NCI-H510A (cell line): ENCODE measurements at regions not wholly inside any gene's neighbourhood (a gene's known extent, or its start where the extent isn't known, plus 50 kb on each side); places are given as distances from the start of the nearest gene placed in this dataset.

Source experiments
- DNase-seq: peaks from one replicate; lab custom pipeline; 2025; lab: John Stamatoyannopoulos, UW

DNA sequence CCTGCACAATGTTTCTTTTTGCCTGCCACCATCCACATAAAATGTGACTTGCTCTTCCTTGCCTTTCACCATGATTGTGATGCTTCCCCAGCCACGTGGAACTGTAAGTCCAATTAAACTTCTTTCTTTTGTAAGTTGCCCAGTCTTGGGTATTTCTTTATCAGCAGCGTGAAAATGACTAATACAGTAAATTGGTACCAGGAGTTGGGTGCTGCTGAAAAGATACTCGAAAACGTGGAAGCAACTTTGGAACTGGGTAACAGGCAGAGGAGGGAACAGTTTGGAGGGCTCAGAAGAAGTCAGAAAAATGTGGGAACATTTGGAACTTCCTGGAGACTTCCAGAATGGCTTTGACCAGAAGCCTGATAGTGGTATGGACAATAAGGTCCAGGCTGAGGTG is 425.3 kb downstream of the GPATCH2 start:
- no peak for DNase-seq

DNA sequence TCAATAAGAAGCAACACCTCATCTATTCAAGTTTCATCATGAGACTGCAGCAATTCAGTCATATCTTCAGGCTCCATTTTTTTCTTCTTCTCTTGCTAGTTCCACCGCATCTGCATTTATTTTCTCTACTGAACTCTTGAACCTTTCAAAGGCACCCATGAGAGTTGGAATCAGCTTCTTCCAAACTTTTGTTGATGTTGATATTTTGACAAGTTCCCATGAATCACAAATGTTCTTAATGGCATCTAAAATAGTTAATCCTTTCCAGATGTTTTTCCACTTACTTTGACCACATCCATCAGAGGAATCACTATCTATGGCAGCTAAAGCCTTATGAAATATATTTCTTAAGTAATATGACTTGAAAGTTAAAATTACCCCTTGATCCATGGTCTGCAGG is 434.3 kb downstream of the GPATCH2 start:
- no peak for DNase-seq

DNA sequence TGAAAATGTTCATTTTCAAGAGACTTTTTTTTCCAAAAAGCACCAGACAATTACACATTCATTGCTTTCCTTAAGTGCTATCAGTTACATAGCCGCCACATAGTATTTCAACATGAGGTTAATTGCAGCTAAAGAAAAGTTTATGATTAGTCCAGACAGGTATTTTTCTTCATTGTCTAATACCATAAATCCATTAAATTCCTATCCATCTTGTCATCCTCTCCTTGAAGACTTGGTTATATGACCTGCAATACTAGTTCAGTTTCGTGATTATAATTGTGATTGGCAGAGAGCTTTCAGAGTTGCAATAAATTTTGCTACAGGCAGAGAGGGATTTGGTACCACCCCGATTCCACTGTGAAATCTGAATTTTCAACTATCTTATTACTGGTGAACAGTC is 437.7 kb downstream of the GPATCH2 start:
- DNase-seq, result no peak

DNA sequence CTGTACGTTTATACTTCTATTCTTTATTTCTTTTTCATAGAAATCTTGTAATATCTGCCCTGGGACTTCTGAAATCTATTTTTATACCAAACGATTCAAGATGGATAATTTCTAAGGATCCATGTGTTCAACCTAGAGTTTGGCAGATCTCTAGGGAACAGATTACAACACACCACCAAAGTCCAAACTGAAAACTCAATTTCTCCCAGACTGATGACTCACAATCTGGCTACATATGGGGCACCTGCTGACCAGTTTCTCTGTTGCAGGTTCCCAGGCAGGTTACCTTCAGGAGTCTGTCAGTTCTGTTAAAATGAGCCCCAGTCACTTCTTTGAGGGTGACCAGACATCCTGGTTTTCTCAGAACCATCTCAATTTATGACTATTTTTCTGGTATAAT is 439.4 kb downstream of the GPATCH2 start:
- no peak for DNase-seq

DNA sequence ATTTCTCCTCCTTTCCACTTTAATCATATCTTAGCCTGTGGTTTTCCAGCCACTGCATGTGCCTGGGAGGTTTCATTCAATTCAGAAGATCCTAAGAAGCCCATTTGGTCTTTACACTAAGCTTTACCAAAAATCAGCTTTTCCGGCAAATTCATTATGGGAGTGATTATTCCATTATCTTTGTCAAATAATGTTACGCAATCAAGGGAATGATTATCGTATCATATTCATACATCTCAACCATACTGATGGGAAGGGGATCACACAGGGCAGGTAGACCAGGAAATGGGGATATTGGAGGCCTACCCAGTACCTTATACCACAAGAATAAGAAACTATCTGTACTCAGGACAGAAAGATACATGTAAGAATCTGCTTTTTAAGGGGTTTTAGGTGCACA is 440.5 kb downstream of the GPATCH2 start:
- DNase-seq, result no peak

DNA sequence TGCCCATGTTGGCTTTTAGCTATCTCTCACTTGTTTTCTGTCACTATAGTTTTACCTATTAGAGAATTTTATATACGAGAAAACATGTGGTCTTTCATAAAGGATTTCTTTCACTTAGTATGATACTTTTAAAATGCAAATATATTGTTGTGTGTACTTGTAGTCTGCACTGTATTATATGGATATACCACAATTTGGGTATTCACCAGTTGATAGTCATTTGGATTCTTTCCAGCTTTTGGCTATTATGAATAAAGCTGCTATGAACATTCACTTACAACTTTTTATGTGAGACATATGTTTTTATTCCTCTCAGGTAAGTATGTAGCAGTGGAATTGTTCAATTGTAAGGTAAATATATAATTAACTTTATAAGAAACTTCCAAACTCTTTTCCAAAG is 441.5 kb downstream of the GPATCH2 start:
- no peak for DNase-seq

DNA sequence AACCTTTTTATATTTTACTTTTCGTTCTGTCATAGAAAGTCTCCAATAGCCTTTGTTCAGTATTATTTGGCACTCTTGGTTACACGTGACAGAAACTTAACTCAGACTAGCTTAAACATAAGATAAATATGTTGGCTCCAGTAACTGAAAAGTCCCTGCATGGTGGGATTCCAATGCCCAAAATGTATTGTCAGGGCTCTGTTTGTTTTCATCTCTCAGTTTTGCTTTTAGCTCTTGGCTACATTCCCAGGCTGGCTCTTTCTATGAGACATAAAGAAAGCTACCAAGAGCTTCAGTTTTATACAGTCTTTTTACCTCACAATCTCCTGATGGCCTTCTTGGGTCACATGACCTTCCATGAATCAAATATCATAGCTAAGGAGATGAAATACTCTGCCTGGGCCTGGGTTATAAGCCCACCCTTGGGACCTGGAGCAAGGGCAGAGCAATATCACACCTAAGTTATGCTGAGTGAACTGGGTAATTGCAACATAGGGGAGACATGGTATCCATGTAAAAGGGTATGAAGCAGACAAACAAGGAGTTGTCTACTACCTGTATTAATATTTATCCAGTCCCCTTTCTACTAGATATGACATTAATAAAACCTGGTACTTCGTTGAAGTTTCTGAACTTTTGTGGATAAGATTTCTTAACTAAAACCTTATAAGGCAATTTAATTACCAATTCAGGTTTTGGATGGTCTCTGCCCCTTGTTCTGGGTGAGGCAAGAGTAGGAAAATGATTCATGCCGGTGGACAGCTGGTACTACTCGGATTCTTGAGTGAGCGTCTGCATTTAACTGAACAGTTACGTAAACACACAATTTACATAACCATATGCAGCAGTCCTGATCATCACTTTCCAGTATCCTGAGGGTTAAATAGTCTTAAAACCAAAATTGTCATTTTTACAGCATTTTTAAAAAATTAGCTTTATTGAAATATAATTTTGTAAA is 442.3 kb downstream of the GPATCH2 start:
- DNase-seq, result no peak

DNA sequence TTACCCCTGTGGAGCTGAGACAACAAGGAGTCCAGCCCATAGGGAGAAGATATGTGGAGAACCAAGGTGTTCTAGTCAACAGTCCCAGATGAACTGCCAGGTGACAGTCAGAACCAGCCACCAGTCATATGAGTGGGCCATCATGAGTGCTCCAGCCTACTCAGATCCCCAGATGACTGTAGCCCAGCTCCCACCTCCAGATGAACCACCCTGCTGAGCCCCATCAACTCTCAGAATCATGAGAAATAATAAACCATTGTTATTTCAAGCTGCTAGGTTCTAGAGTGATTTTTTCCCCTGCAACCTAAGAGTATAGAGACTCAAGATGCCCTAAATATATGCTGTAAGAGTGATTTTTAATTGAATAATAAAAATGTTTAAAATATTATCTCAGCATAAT is 444.2 kb downstream of the GPATCH2 start:
- DNase-seq, result no peak

DNA sequence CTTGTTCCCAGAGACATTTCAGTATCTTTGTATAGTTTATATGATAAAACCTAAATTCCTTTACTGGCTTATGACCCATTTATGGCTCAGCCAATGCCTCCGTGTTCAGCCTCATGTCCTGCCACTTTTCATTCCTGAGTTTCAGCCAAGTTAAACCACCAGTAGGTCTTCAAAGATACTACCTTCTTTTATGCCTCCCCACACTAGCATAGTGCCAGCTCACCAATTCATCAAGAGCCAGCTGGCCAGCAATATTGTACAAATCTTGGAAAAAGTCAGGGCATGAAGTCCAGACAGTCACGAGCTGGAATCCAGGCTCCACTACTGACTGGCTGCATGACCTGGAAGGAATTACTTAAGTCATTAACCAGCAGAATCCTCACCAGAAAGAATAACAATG is 446.0 kb downstream of the GPATCH2 start:
- DNase-seq, result no peak

DNA sequence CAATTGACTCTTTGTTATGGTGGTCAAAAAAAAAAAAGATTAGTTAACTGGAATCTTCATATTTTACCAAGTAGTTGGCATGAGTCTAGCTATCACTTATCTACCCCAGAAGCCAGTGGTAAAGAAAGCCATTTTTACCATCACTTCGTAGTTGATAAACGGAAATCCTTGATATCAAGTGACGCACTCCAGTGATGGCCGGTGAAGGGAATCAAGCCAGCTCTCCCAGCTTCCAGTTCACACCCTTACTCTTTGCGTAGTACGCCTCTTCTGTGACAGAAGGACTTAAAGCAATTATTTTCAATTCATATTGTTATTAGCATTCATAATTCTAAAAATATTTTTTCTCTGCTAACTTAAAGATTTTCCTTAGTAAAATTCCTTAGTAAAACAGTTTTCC is 447.9 kb downstream of the GPATCH2 start:
- DNase-seq, result no peak

DNA sequence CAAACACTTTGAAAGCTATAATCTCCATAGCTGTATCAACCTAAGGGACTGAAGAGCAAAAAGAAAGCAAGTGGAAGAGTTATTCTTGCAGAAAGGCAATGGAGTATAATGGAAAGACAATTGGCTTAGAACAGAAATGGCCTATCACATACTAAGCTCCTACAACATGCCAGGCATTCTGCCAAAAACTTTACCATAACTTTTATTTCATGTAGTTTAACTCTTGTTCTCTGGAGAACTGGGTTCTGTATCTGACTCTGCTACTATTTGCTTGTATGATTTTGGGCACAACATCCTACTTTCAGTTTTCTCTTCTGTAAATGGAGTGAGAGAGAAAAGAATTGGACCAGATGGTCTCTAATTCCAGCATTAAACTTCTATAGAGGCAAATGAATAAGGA is 449.1 kb downstream of the GPATCH2 start:
- DNase-seq, result no peak

DNA sequence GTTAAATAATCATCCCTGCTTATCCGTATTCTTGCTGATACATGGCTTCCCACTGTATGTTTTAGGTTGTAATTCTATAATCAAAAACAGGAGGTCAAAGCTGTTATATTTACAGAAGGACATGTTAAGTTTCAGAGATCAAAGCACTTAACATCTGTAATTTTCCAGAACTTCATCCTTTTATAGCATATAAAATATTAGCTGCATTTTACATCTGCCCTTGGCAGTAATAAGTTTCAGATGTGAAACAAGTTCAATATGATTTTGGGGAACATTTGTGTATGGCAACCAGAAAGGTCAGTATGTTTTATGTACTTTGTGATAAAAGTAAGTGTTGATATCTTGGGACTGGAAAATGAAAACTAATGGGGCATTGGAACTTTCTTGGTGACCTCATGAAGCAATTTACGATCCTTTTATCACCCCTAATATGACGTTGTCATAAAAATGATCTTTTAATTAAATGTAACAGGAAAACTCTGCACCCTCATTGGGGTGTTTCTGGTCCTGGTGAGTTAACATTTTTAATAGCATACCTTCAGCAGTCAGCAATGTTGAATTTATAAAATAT is 449.6 kb downstream of the GPATCH2 start:
- DNase-seq, result no peak

DNA sequence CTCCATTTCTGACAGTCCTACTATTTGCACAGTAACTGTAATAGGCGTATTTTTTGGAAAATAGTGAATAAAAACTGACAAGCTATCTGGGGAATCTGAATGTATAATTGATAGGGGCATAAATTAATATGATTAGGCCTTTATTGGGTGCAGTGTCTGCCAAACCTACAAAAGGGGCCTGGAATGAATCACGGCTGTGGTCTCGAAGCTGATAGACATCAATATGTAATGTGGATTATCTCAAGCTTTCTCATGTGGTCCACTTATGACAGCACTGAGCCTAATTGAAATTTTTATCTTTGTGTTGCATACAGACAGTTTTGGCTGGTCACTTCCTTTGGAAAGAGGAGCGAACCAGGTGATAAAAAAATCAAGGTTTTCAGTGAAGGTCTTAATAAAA is 450.4 kb downstream of the GPATCH2 start:
- DNase-seq, result no peak

DNA sequence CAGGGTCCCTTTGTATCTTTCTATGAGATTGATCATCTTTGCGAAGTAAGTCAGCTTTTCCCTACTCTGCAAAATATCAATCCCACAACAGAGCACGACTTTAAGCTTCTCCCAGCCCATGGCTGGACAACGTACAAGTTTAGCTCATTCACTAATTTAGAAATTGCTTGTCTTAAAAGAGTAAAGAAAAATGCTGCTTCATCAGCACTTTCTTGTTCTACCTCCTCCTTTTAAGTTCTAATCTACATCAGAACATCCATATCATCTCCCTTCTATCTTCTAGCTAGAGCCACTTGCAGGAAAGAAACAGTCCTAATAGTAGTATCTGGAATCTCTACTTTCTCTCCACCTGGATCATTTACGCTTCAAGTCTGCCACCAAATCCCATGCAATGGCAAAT is 441.2 kb upstream of the ESRRG start:
- no peak for DNase-seq

DNA sequence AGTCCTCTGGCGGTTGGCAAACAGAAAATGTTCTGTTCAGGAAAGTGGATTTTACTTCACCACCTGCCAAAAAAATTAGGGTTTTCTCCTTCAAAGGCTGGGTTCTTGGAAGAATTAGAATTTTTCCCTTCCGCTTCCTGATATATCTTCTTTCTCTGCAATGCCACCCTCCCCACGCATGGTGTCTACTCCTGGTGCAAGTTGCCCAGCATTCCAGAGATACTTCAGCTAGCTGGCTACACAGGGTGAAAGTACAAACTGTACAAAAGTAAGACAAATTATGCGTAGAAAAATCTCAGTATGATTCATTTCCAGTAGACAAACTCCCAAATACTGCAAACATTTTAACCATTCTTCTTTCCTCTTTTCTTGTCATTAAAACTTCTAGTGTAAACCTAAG is 430.1 kb upstream of the ESRRG start:
- no peak for DNase-seq

DNA sequence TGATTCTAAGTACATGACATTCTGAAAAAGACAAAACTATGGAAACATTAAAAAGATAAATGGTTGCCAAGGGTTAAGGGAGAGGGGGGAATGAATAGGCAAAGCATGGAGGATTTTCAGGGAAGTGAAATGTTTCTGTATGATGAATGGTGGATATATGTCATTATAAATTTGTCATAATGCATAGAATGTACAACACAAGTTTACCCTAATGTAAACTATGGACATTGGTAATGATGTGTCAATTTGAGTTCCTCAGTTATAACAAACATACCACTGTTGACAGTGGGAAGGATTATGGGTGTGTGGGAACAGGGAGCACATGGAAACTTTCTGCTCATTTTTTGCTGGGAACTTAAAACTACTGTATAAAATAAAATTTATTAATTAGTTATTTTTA is 427.1 kb upstream of the ESRRG start:
- no peak for DNase-seq

DNA sequence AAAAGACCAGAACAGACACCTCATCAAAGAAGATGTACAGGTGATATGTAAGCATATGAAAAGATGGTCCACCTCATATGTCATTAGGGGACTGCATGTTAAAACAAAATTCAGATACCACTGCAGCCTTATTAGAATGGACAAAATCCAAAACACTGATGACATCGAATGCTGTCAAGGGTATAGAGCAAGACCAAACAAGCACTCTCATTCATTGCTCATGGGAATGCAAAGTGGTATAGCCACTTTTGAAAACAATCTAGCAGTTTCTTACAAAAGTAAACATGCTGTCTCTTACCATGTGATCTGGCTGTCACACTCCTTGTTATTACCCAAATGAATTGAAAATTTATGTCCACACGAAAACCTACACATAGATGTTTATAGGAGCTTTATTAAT is 426.6 kb upstream of the ESRRG start:
- DNase-seq, result no peak

DNA sequence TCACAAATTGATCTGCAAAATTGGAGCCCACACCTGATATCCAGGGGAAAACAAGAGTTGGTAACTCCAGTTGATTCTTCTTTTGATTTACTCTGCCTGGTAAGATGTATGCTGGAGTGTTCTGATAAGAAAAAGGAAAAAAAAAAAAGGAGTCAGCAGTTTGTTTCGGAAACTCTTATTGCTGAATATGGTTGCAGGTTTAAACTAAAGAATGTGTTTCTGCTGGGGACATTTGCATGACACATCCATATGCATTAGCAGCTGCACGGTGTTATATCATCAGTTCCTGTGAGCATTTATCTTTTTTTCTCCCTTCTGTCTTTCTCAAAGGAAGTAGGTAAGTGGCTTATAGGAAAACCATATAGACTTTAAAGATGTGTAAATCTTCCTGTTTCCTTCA is 418.5 kb upstream of the ESRRG start:
- DNase-seq, result no peak

DNA sequence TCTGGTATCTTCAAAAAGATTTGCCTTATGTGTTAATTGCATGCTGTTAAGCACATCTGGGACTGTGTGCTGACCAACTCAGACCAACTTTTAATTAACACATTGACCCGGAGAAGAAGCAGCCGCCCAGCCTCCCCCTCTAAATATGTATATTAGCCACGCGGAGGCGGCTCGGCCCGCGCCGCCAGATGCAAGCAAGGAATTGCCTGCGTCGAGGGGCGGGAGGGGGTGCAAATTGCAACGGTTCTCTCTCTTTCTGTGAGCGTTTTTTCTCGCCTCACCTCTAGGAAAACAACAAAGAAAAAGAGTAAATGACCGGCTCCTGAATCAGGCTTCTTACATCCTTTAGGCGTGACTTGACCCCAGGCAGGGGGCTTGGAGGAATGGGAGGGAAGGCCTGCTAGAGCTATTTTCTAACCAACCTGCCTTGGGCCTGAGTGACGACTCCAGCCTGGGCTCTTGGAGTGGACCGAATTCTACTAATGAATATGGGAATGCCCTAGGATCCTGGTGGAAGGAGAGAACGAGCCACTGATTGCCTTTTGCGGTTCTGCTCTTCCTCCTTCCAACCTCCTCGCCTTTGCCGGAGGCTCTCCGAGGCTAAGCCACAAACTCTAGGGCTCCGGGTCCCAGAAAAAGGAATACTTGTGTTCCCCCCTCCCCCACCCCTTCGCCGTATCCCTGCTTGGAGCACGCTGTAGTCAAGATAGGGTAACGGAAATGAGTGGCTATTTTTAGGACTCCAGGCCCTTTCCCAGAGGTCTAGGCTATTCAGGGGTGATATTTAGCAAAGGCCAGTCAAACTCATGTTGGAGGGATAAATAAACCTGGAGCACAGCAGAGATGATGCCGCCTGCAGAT is 417.0 kb upstream of the ESRRG start:
- DNase-seq, result no peak

DNA sequence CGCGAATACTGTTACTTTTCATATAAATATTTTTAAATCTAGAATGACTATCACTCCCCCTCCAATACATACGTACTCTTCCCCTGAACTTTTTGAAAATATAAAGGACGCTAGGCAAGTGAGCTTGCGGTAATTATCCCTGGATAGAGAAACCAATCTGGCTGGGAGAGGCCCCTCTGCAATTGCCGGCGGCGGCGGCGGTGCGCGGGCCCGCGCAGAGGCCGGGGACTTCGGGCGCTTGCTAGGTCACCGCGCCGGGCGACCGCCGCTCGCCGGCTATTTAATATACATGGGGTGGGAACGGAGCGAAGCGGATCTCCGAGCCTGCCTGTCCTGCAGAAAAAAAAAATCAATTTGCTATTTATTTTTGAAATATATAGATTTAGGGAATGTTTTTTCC is 416.3 kb upstream of the ESRRG start:
- no peak for DNase-seq

DNA sequence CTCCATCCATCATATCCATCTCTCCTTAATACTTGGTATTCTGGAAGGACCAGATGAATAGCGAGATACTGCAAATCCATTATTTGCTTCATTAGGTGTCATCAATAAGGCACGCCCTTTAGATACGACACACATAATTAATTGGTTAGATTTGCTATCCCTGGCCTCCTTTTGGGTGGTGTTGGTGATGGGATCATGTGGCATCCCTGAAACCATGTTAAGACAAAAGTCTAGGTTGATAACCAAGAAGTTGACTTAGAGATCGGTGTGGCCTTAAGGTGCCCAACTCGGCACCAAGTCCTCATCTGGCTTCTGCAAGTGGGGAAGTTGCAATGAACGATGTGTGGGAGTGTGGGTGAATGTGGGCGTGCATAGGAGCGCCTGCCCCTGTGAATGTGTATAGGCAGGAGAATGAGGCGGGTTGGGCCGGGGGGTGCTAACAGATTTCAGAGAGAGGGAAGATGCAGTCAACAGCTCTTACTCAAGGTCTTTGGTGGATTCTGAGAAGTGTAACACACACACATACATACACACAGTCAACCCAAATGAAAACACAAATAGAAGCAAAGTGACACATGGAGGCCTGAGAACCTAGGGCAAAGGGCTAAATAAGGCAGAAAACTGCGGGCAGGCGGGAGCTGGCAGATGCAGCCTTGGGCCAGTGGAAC is 415.7 kb upstream of the ESRRG start:
- DNase-seq, result no peak

DNA sequence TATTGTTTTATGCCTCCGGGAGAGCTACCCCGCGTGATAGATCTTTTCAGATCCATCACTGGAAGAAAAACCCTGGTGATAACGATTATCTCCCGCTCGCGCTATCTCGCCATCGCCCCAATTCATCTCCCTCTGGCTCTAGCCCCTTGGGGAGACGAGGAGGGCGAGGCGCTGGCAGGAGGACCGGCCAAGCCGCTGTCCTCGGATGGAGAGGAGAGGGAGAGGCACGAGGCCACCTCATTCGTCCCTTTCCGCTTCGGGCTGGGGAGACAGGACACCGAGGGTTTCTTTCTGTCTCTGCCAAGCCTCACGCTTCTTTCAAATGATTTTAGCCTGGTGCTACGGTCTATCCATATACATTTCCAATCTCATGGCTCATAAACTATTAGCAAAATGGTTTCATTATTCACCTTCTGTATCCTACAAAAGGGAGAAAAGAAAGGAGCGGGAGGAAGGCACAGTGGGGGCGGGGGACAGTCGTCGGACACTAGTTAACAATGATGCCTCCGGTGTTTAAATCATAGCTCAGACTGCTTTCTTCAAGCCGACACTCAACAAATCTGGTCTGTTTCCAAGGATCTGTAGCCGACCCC is 415.0 kb upstream of the ESRRG start:
- DNase-seq, result no peak
